ENCODE measurements at regions not wholly inside any gene's neighbourhood (a gene's known extent, or its start where the extent isn't known, plus 50 kb on each side); places are given as distances from the start of the nearest gene placed in this dataset.
"Not testable (repeated sequence)": the region's sequence is repeated elsewhere in the genome, so short reads cannot be mapped to it uniquely, and the experiment has no call there.

DNA sequence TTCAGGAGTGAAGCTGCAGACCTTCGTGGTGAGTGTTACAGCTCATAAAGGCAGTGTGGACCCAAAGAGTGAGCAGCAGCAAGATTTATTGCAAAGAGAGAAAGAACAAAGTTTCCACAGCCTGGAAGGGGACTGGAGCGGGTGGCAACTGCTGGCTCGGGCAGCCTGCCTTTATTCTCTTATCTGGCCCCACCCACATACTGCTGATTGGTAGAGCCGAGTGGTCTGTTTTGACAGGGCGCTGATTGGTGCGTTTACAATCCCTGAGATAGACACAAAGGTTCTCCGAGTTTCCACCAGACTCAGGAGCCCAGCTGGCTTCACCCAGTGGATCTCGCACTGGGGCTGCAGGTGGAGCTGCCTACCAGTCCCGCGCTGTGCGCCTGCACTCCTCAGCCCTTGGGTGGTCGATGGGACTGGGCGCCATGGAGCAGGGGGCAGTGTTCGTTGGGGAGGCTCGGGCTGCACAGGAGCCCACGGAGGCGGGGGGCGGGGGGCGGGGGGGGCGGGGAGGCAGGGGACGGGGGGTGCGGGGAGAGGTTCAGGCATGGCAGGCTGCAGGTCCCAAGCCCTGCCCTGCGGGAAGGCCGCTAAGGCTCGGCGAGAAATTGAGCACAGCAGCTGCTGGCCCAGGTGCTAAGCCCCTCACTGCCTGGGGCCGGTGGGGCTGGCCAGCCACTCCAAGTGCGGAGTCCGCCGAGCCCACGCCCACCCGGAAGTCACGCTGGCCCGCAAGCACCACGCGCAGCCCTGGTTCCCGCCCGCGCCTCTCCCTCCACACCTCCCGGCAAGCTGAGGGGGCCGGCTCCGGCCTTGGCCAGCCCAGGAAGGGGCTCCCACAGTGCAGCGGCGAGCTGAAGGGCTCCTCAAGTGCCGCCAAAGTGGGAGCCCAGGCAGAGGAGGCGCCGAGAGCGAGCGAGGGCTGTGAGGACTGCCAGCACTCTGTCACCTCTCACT is 59.9 kb upstream of the EN2 start:
- not testable (repeated sequence) for DNase-seq

DNA sequence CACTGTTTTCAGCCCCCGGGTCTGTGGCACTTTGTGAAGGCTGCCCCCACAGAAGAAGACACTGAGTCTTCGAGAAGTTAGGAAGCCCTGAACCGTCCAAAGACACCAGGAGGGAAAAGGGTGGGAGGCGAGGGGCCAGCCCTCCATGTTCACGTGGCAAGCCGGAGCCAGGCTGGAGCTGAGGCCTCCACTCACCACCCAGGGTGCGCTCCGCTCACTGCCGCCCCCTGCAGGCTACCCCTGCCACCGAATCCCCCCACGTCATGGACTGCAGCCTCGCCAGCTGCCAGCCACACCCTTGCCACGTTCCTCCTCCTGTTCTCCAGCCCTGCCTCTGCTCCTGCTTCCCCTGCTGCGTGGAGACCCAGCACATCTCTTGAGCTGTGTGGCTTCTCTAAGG is 59.0 kb upstream of the EN2 start:
- DNase-seq: no peak

DNA sequence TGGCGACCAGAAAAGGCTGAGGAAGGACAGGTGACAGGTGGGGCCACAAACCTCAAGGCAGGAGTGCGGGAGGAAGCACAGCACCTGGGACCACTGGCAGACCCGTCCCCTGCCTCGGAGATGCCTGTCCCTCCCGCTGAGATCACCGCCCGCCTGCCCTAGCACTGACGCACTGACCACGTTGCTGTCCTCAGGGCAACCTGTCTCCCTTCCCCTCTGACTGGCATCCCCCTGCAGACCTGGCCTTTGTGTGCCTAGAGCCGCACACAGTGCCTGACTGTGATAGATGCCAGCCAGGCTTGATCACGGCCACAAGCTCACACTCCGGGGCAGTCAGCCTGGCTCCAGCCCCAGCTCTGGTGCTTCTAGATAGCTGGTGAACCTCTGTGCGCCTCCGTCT is 58.4 kb upstream of the EN2 start:
- DNase-seq: no peak

DNA sequence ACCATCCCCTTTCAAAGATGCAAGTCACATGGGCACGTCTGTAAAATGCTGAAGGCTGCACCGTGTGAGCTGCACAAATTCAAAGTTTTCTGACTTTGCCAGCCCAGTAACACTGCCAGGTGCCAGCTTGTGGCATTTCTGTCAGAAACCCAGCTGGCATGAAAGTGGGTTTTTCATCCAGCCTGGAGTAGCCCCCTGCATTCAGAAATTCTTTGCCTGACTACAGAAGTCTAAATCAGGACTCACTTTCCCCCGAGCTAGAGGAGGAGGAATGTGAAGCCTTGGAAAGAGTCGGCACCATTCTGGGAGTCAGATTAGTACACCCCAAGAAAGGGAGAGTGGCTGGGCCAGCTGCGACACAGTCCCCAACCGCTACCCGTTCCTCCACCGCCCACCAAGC is 56.7 kb upstream of the EN2 start:
- DNase-seq: no peak

DNA sequence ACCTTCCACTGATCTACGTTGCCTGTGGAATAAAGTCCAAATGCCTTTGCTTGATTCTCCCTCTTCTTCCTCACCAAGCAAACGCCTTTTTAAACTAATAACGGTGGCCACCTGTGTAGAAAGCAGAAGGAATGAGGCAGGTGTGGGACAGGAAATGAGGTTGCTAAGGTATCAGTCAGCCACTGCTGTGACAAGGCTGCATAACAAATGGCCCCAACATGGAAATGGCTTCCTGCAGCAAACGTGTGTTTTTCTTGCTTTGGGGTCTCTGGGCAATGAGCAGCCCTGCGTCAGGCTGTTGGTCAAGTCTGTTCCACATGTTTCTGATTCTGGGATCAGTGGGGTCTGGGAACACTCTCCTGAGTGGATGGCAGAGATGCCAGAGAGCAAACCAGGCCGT is 56.0 kb upstream of the EN2 start:
- DNase-seq: no peak

DNA sequence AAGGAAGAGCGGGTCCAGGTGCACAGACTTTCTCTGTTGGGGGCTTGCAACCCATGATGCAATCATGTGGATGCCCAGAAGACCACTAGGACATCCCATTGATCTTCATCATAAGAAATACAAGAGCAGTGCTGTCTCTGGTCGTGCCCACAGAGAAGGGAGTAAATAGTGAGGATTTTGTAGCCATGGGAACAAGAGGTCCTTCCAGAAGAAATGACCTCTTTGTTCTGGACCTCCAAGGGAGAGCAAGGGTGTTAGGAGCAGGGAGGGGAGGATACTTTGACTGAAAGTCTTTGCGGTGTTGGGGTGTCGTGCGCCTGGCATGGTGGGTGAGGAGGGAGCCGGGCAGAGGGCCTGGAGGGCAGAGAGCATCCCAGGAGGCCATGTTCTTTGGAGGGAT is 55.0 kb upstream of the EN2 start:
- DNase-seq: no peak

DNA sequence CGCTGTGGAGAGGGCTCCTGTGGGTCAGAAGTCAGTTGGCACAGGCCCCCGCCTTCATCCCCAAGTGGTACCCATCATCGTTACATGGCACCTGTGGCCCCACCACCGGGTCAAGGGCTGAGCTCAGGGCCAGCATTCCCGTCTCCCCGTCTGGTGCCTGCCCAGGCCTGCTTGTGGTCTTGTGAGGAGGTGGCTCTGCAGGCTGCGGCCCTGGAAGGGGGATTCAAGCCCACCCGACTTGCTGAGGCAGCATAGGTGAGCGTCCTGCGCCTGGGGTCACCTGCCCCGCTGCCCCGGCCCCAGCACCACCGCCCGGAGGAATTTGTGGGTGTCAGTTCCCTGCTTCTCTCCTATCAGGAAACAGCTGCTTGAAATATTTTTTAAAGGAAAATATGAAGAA is 53.0 kb upstream of the EN2 start:
- DNase-seq: no peak

DNA sequence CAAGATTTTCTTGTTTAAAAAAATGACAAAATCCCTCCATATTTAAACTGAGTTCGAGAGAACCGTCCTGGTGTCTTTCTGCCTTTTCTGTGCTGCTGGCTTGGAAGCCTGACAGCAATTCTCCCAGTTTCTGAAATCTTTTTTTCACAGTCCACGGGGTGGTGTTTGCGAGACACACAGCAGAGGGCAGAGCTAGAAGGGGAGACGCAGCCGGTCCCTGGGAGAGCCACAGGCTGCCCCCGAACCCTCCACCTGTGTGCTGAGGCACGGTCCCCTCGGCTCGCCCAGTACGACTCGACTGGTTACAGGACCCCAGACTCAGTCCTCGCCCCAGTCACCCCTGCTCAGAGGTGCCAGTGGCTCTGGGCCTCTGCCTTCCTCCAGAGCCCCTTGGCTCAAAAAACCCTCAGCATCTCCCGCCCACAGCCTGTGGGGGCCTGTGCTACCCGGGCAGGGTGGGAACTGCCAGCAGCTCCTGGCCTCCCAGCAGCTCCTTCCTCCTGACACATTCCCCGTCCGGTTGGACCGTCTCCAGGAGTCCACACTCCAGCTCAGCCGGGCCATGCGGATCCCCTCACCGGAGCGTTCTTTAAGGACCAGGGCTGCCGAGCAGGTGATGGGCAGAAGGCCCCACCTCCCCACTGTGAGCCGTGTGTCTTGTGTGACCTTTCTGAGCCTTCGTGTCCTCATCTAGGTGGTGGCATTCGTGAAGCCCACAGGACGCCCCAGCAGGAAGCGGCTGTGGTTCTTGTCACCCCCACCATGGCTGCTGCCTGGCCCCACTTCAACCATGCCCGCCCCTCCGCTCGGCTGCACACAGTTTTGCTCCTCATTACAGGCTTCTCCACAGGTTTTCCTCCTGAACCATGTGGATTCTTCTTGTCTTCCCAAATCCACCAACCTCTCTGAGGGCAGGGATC is 52.3 kb upstream of the EN2 start:
- no peak for DNase-seq

DNA sequence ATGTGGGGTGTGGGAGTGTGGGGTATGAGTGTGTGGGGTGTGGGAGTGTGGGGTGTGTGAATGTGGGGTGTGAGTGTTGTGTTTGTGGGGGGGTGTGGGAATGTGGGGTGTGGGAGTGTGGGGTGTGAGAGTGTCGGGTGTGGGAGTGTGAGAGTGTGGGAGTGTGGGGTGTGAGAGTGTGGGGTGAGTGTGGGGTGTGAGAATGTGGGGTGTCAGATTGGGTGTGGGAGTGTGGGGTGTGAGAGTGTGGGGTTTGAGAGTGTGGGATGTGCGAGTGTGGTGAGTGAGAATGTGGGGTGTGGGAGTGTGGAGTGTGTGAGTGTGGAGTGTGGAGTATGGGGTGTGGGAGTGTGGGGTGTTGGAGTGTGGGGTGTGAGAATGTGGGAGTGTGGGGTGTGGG is 50.1 kb upstream of the EN2 start:
- no peak for DNase-seq
